Frontal cortex (tissue), 4 donors: ENCODE measurements at regions not wholly inside any gene's neighbourhood (a gene's known extent, or its start where the extent isn't known, plus 50 kb on each side); places are given as distances from the start of the nearest gene placed in this dataset. TPM values are rescaled to one million over a fixed set of nuclear protein-coding genes. Genes with fewer than 3 reads are reported as not detected.

ENCODE experiments used
- DNase-seq, 2 donors: peaks; one replicate each; pipeline ENCODE4 v3.0.0; 2012; ENCODE audit warnings: low spot score in 2 of 2
- FAIRE-seq: peaks from 2 replicates; lab custom pipeline; 2012; peaks lifted over from hg19 to GRCh38; lab: Jason Lieb, UNC
- small RNA-seq: library from RNA; depleted of rRNA; stranded (forward); fragments of <200 nt; gene quantifications from one replicate; pipeline ENCODE3, GENCODE V24; 2014
- donor health status: control.
- donor health status: control.
- donor health status: control.

GRCh38 chr12:25308756-25309155 is 58.0 kb upstream of the KRAS start:
- FAIRE-seq (no peak), DNase-seq (no peak)

- FAIRE-seq (no peak), DNase-seq (no peak)
Measured at GRCh38 chr12:25307818-25308217, 57.1 kb upstream of the KRAS start.

GRCh38 chr12:25301798-25302197 is 51.1 kb upstream of the KRAS start:
- DNase-seq (no peak), FAIRE-seq (no peak)

Small RNA genes lying in the stretch of these regions (small RNA-seq; reads per million reads assigned to genes)
- not detected for gene AC092451.1
- gene RNU4-67P, result 0.08 reads per million
